Neuronal stem cell (in vitro differentiated cells): ENCODE measurements at regions not wholly inside any gene's neighbourhood (a gene's known extent, or its start where the extent isn't known, plus 50 kb on each side); places are given as distances from the start of the nearest gene placed in this dataset.

Experiments used
- DNase-seq: peaks from one replicate; pipeline ENCODE4 v3.0.0-alpha.2; 2013; ENCODE audit warnings: low spot score
- H2AFZ ChIP-seq: one replicate; pipeline ENCODE4 v1.6.1; 2013; ENCODE audit warnings: mild to moderate bottlenecking, low read length, inconsistent platforms
- H2AK5ac ChIP-seq: 2 replicates; pipeline ENCODE4 v1.6.1; 2013; ENCODE audit warnings: low read depth, mild to moderate bottlenecking, inconsistent platforms, low read length, moderate library complexity, mixed read lengths
- H2BK120ac ChIP-seq: 2 replicates; pipeline ENCODE4 v1.6.1; 2013; ENCODE audit warnings: low read depth, mild to moderate bottlenecking, inconsistent platforms, low read length, moderate library complexity, mixed read lengths
- H2BK12ac ChIP-seq: one replicate; pipeline ENCODE4 v1.6.1; 2013; ENCODE audit warnings: low read length, inconsistent platforms
- H2BK15ac ChIP-seq: 2 replicates; pipeline ENCODE4 v1.6.1; 2013; ENCODE audit warnings: mild to moderate bottlenecking, low read length, inconsistent platforms, mixed read lengths
- H2BK5ac ChIP-seq: one replicate; pipeline ENCODE4 v1.6.1; 2013; ENCODE audit warnings: inconsistent platforms, mild to moderate bottlenecking, low read length, moderate library complexity
- H3K14ac ChIP-seq: one replicate; pipeline ENCODE4 v1.6.1; 2013; ENCODE audit warnings: low read length, inconsistent platforms
- H3K18ac ChIP-seq: 2 replicates; pipeline ENCODE4 v1.6.1; 2013; ENCODE audit warnings: low read length, inconsistent platforms
- H3K23ac ChIP-seq: 2 replicates; pipeline ENCODE4 v1.6.1; 2013; ENCODE audit warnings: low read depth, mild to moderate bottlenecking, mixed read lengths, low read length, inconsistent platforms; ENCODE audit not compliant: poor library complexity
- H3K27ac ChIP-seq: replicated peaks from 3 replicates; pipeline ENCODE4 v1.5.1; 2013; ENCODE audit warnings: low read length, inconsistent platforms
- H3K27me3 ChIP-seq, 3 experiments: 2 replicates each; pipeline ENCODE4 v1.6.1; 2013; ENCODE audit warnings: low read length in 3 of 3, mild to moderate bottlenecking in 2 of 3, inconsistent platforms in 1 of 3, low read depth in 1 of 3, mixed read lengths in 1 of 3, moderate library complexity in 1 of 3; ENCODE audit not compliant: control insufficient read depth in 3 of 3, insufficient read depth in 3 of 3
- H3K36me3 ChIP-seq, 2 donors: replicated peaks in 1 of 2; 2 replicates each; pipeline ENCODE4 v1.6.1; 2013; ENCODE audit warnings: low read length in 2 of 2; ENCODE audit not compliant: control insufficient read depth in 2 of 2, insufficient read depth in 2 of 2
- H3K4ac ChIP-seq: 2 replicates; pipeline ENCODE4 v1.6.1; 2013; ENCODE audit warnings: inconsistent platforms, mild to moderate bottlenecking, low read length, moderate library complexity
- H3K4me1 ChIP-seq, 2 donors: 1 replicate in 1 of 2; 2 replicates in 1 of 2; pipeline ENCODE4 v1.6.1; 2013; ENCODE audit warnings: low read length in 2 of 2, low read depth in 1 of 2; ENCODE audit not compliant: control insufficient read depth in 2 of 2, insufficient read depth in 1 of 2
- H3K4me2 ChIP-seq: one replicate; pipeline ENCODE4 v1.6.1; 2013; ENCODE audit warnings: mild to moderate bottlenecking, low read length, inconsistent platforms; ENCODE audit not compliant: insufficient read depth, poor library complexity, severe bottlenecking
- H3K4me3 ChIP-seq, 2 donors: 2 replicates each; pipeline ENCODE4 v1.5.1; 2013; ENCODE audit warnings: low read length in 2 of 2, mild to moderate bottlenecking in 2 of 2, inconsistent platforms in 1 of 2, moderate library complexity in 1 of 2
- H3K79me1 ChIP-seq: one replicate; pipeline ENCODE4 v1.6.1; 2013; ENCODE audit warnings: low read depth, mild to moderate bottlenecking, inconsistent platforms, low read length, moderate library complexity
- H3K9ac ChIP-seq: one replicate; pipeline ENCODE4 v1.6.1; 2013; ENCODE audit warnings: mild to moderate bottlenecking, low read depth, low read length, inconsistent platforms; ENCODE audit not compliant: poor library complexity
- H3K9me3 ChIP-seq, 2 donors: replicated peaks in 1 of 2; 2 replicates each; pipeline versions ENCODE3 to v1.6.1; 2013; ENCODE audit warnings: low read length in 2 of 2, mild to moderate bottlenecking in 2 of 2, inconsistent platforms in 1 of 2, low read depth in 1 of 2, mixed read lengths in 1 of 2, moderate library complexity in 1 of 2; ENCODE audit not compliant: control insufficient read depth in 2 of 2, insufficient read depth in 1 of 2
- H4K8ac ChIP-seq: one replicate; pipeline ENCODE4 v1.6.1; 2013; ENCODE audit warnings: low read depth, mild to moderate bottlenecking, inconsistent platforms, low read length, moderate library complexity
- H4K91ac ChIP-seq: one replicate; pipeline ENCODE4 v1.6.1; 2013; ENCODE audit warnings: low read length, low read depth, mild to moderate bottlenecking, inconsistent platforms; ENCODE audit not compliant: poor library complexity
- WGBS, 2 donors: extraction: QIAGEN DNeasy Blood & Tissue Kit; methylation state at CpG; one replicate each; pipeline ENCODE4 v1.1.7; 2013; ENCODE audit warnings: missing lambda C conversion rate in 2 of 2, mixed read lengths in 1 of 2; ENCODE audit not compliant: insufficient read length in 2 of 2, insufficient replicate concordance in 1 of 2; ENCODE audit errors: extremely low coverage in 2 of 2; 5-methylcytosine and 5-hydroxymethylcytosine counted together

GRCh38 chr2:173830170-173830569 is 135.0 kb downstream of the SP3 start:
- Histone ChIP-seq H3K9ac (no peak overlapping the region), H3K27ac (no peak overlapping the region), H3K4ac (no peak overlapping the region), H2BK12ac (no peak overlapping the region), H2BK120ac (no peak overlapping the region), H3K79me1 (no peaks in the 10 kb centered on the region), H3K36me3 (no peaks in the 10 kb centered on the region), H2AFZ (no peak overlapping the region), H4K91ac (no peak overlapping the region), H3K14ac (no peak overlapping the region), H4K8ac (no peak overlapping the region), H2BK15ac (peak overlapping the region; percentile 8), H3K9me3 (peaks cover 0 to 4% of the 10 kb centered on the region in 2 donors), H3K18ac (no peak overlapping the region), H3K23ac (no peak overlapping the region), H2BK5ac (no peak overlapping the region), H3K4me2 (no peak overlapping the region), H3K27me3 (no peaks in the 10 kb centered on the region), H3K4me3 (no peak overlapping the region), H3K4me1 (peaks cover 12 to 19% of the 10 kb centered on the region in 2 donors), H2AK5ac (no peak overlapping the region)
- no peak for DNase-seq
- no CpG with 5 or more reads among the region's 4 CpGs for WGBS, 2 donors

- H3K9ac ChIP-seq = no peak overlapping the region
- H2BK15ac ChIP-seq = peak overlapping the region; percentile 33
- H3K4ac ChIP-seq = no peak overlapping the region
- H2BK120ac ChIP-seq = no peak overlapping the region
- peak overlapping the region; percentile 87 for H3K18ac ChIP-seq
- H3K9me3 ChIP-seq = peaks cover 3 to 4% of the 10 kb centered on the region in 2 donors
- H4K8ac ChIP-seq = no peak overlapping the region
- no peak overlapping the region for H3K4me3 ChIP-seq
- H4K91ac ChIP-seq = peak overlapping the region; percentile 25
- peak overlapping the region; percentile 81 for H2AFZ ChIP-seq
- no peaks in the 10 kb centered on the region for H3K36me3 ChIP-seq
- H3K4me2 ChIP-seq = no peak overlapping the region
- H3K27me3 ChIP-seq = no peaks in the 10 kb centered on the region
- peaks cover 12 to 19% of the 10 kb centered on the region in 2 donors for H3K4me1 ChIP-seq
- no CpG with 5 or more reads among the region's 11 CpGs for WGBS, 2 donors
- DNase-seq = peak; percentile 14
- H3K14ac ChIP-seq = peak overlapping the region; percentile 85
- H2BK12ac ChIP-seq = no peak overlapping the region
- H3K27ac ChIP-seq = peak overlapping the region; percentile 14
- no peaks in the 10 kb centered on the region for H3K79me1 ChIP-seq
- peak overlapping the region; percentile 22 for H2AK5ac ChIP-seq
- H3K23ac ChIP-seq = no peak overlapping the region
- no peak overlapping the region for H2BK5ac ChIP-seq
Measured at GRCh38 chr2:173831312-173832229, 133.6 kb downstream of the SP3 start.

- no CpG with 5 or more reads among the region's 2 CpGs for WGBS, 2 donors
- Histone ChIP-seq H3K4me1 (peaks cover 12 to 19% of the 10 kb centered on the region in 2 donors), H2BK5ac (no peak overlapping the region), H4K8ac (no peak overlapping the region), H3K9ac (no peak overlapping the region), H2BK12ac (no peak overlapping the region), H3K9me3 (peaks cover 3 to 4% of the 10 kb centered on the region in 2 donors), H3K4me2 (no peak overlapping the region), H4K91ac (no peak overlapping the region), H3K4me3 (no peak overlapping the region), H2AK5ac (no peak overlapping the region), H2BK120ac (no peak overlapping the region), H3K18ac (no peak overlapping the region), H3K23ac (no peak overlapping the region), H2BK15ac (no peak overlapping the region), H2AFZ (no peak overlapping the region), H3K14ac (no peak overlapping the region), H3K36me3 (no peaks in the 10 kb centered on the region), H3K27me3 (no peaks in the 10 kb centered on the region), H3K4ac (no peak overlapping the region), H3K27ac (no peak overlapping the region), H3K79me1 (no peaks in the 10 kb centered on the region)
- no peak for DNase-seq
Measured at GRCh38 chr2:173834141-173834540, 131.0 kb downstream of the SP3 start.

GRCh38 chr2:173835726-173836125 is 129.4 kb downstream of the SP3 start:
- no peaks in the 10 kb centered on the region for H3K36me3 ChIP-seq
- H4K8ac ChIP-seq = no peak overlapping the region
- no peak overlapping the region for H3K23ac ChIP-seq
- no peak overlapping the region for H4K91ac ChIP-seq
- H2BK120ac ChIP-seq = no peak overlapping the region
- no peak overlapping the region for H2BK15ac ChIP-seq
- H3K9ac ChIP-seq = no peak overlapping the region
- no peak overlapping the region for H3K18ac ChIP-seq
- H3K14ac ChIP-seq = no peak overlapping the region
- DNase-seq = no peak
- no peaks in the 10 kb centered on the region for H3K79me1 ChIP-seq
- H2BK5ac ChIP-seq = no peak overlapping the region
- H3K4ac ChIP-seq = no peak overlapping the region
- no peak overlapping the region for H2BK12ac ChIP-seq
- H3K27me3 ChIP-seq = no peaks in the 10 kb centered on the region
- H2AK5ac ChIP-seq = no peak overlapping the region
- peaks cover 3 to 4% of the 10 kb centered on the region in 2 donors for H3K9me3 ChIP-seq
- no peak overlapping the region for H3K27ac ChIP-seq
- H3K4me2 ChIP-seq = no peak overlapping the region
- H3K4me3 ChIP-seq = no peak overlapping the region
- no peak overlapping the region for H2AFZ ChIP-seq
- H3K4me1 ChIP-seq = peaks cover 15% of the 10 kb centered on the region in 2 donors
- WGBS, 2 donors = no CpG with 5 or more reads among the region's 2 CpGs
